Aorta (tissue), 5 donors: ENCODE measurements at regions not wholly inside any gene's neighbourhood (a gene's known extent, or its start where the extent isn't known, plus 50 kb on each side); places are given as distances from the start of the nearest gene placed in this dataset.

Source experiments
- ATAC-seq: fragments of 200-7000 bp; cut with Tn5 transposase; one replicate; pipeline ENCODE4 v1.9.1; 2022; ENCODE audit warnings: moderate library complexity; ENCODE audit not compliant: low FRiP score
- DNase-seq, 2 donors: peaks; one replicate each; pipeline ENCODE4 v3.0.0-alpha.2; 2020
- H3K27ac ChIP-seq, 2 donors: one replicate each; pipeline ENCODE4 v1.5.1; 2013; ENCODE audit warnings: low read length in 2 of 2, mild to moderate bottlenecking in 2 of 2, moderate library complexity in 2 of 2, control low read depth in 1 of 2, inconsistent platforms in 1 of 2, low read depth in 1 of 2
- H3K27me3 ChIP-seq, 2 donors: one replicate each; pipeline ENCODE4 v1.6.1; 2013; ENCODE audit warnings: control low read depth in 1 of 2, low read length in 1 of 2, mild to moderate bottlenecking in 1 of 2, moderate library complexity in 1 of 2; ENCODE audit not compliant: insufficient read depth in 2 of 2, control insufficient read depth in 1 of 2
- H3K36me3 ChIP-seq, 2 donors: one replicate each; pipeline ENCODE4 v1.6.1; 2013; ENCODE audit warnings: control low read depth in 1 of 2, low read length in 1 of 2, mild to moderate bottlenecking in 1 of 2; ENCODE audit not compliant: insufficient read depth in 2 of 2, control insufficient read depth in 1 of 2
- H3K4me1 ChIP-seq, 2 donors: one replicate each; pipeline ENCODE4 v1.6.1; 2013; ENCODE audit warnings: low read length in 2 of 2, control low read depth in 1 of 2, mild to moderate bottlenecking in 1 of 2, moderate library complexity in 1 of 2; ENCODE audit not compliant: insufficient read depth in 2 of 2, control insufficient read depth in 1 of 2
- H3K4me3 ChIP-seq, 2 donors: one replicate each; pipeline ENCODE4 v1.5.1; 2013; ENCODE audit warnings: low read length in 2 of 2, control low read depth in 1 of 2, mild to moderate bottlenecking in 1 of 2
- H3K9me3 ChIP-seq: one replicate; pipeline ENCODE4 v1.6.1; 2013; ENCODE audit warnings: mild to moderate bottlenecking, low read length; ENCODE audit not compliant: control insufficient read depth
- WGBS, 2 donors: extraction: QIAGEN DNeasy Blood & Tissue Kit; methylation state at CpG; one replicate each; pipeline ENCODE4 v1.1.7; 2013; 5-methylcytosine and 5-hydroxymethylcytosine counted together
- intact Hi-C, 2 donors: fragments of 100-400 bp; cut with DNase I; formaldehyde crosslinking; loops; one replicate each; pipeline versions ENCODE4 v1.14.2 to v1.15.0; 2022
- donor health status: healthy with polysubstance abuse.
- donor health status: Bipolar disorder and iron deficiency.
- donor health status: DM: no; HTN: no; CAD: no.
- donor health status: DM: no; HTN: no; CAD: no.
- donor health status: DM: yes; HTN: yes; CAD: no.

- H3K27ac ChIP-seq: no peak overlapping the region
- no peak overlapping the region for H3K4me3 ChIP-seq
- H3K4me1 ChIP-seq: no peaks in the 10 kb centered on the region
- DNase-seq (no peak), ATAC-seq (no peak)
- no peaks in the 10 kb centered on the region for H3K27me3 ChIP-seq
- no peaks in the 10 kb centered on the region for H3K9me3 ChIP-seq
- intact Hi-C loops: no loop called here
- 77 to 80% methylated on average over 6 of the region's 6 CpGs for WGBS, 2 donors
- H3K36me3 ChIP-seq: no peaks in the 10 kb centered on the region
Observed at GRCh38 chr7:3153118-3153517, 109.5 kb upstream of the CARD11 start.

GRCh38 chr7:3154317-3154716, 110.7 kb upstream of the CARD11 start:
- 93 to 96% methylated on average over 5 of the region's 5 CpGs for WGBS, 2 donors
- H3K36me3 ChIP-seq: no peaks in the 10 kb centered on the region
- no peak overlapping the region for H3K4me3 ChIP-seq
- intact Hi-C loops: no loop called here
- no peaks in the 10 kb centered on the region for H3K9me3 ChIP-seq
- H3K4me1 ChIP-seq: no peaks in the 10 kb centered on the region
- DNase-seq (peak; percentile 16 to 51), ATAC-seq (no peak)
- H3K27me3 ChIP-seq: no peaks in the 10 kb centered on the region
- no peak overlapping the region for H3K27ac ChIP-seq

- DNase-seq: peak; percentile 17 to 33
Observed at GRCh38 chr7:3154881-3155494, 111.3 kb upstream of the CARD11 start.

GRCh38 chr7:3156508-3156907, 112.8 kb upstream of the CARD11 start:
- intact Hi-C loops: loop anchor here (5.0 kb wide), 2 partner anchors 269 to 274 kb away; no protein-coding TSS in a partner anchor
- H3K36me3 ChIP-seq: no peaks in the 10 kb centered on the region
- no peak overlapping the region for H3K27ac ChIP-seq
- no peaks in the 10 kb centered on the region for H3K9me3 ChIP-seq
- H3K4me3 ChIP-seq: no peak overlapping the region
- 73 to 87% methylated on average over 9 of the region's 9 CpGs for WGBS, 2 donors
- H3K4me1 ChIP-seq: no peaks in the 10 kb centered on the region
- DNase-seq (no peak), ATAC-seq (no peak)
- no peaks in the 10 kb centered on the region for H3K27me3 ChIP-seq

More at GRCh38 chr7:3154881-3155494, 111.3 kb upstream of the CARD11 start:
- Histone ChIP-seq H3K4me1 (no peaks in the 10 kb centered on the region), H3K36me3 (no peaks in the 10 kb centered on the region), H3K27ac (no peak overlapping the region), H3K4me3 (no peak overlapping the region), H3K9me3 (no peaks in the 10 kb centered on the region), H3K27me3 (no peaks in the 10 kb centered on the region)
- intact Hi-C loops: loop anchor here (5.0 kb wide), 2 partner anchors 268 to 273 kb away; no protein-coding TSS in a partner anchor
- 85 to 87% methylated on average over 7 of the region's 7 CpGs for WGBS, 2 donors
- ATAC-seq: no peak

GRCh38 chr7:3157566-3158287, 114.1 kb upstream of the CARD11 start:
- intact Hi-C loops: loop anchor here (5.0 kb wide), 2 partner anchors 270 to 275 kb away; no protein-coding TSS in a partner anchor
- WGBS, 2 donors: 43 to 67% methylated on average over 20 of the region's 20 CpGs
- no peak overlapping the region for H3K4me3 ChIP-seq
- H3K36me3 ChIP-seq: no peaks in the 10 kb centered on the region
- H3K4me1 ChIP-seq: no peaks in the 10 kb centered on the region
- no peak overlapping the region for H3K27ac ChIP-seq
- no peak for ATAC-seq
- H3K9me3 ChIP-seq: no peaks in the 10 kb centered on the region
- H3K27me3 ChIP-seq: no peaks in the 10 kb centered on the region
- peak; percentile 30 to 48 for DNase-seq

- H3K4me1 ChIP-seq: no peaks in the 10 kb centered on the region
- no peaks in the 10 kb centered on the region for H3K27me3 ChIP-seq
- no peaks in the 10 kb centered on the region for H3K9me3 ChIP-seq
- H3K4me3 ChIP-seq: no peak overlapping the region
- 86 to 90% methylated on average over 11 of the region's 11 CpGs for WGBS, 2 donors
- no peak overlapping the region for H3K27ac ChIP-seq
- H3K36me3 ChIP-seq: no peaks in the 10 kb centered on the region
- no peak for ATAC-seq
- intact Hi-C loops: loop anchor here (5.0 kb wide), 2 partner anchors 271 to 276 kb away; no protein-coding TSS in a partner anchor
- DNase-seq: peak in 1 of 2 donors; percentile 1
Observed at GRCh38 chr7:3158341-3158760, 114.7 kb upstream of the CARD11 start.

- ATAC-seq (no peak), DNase-seq (no peak)
- Histone ChIP-seq H3K4me1 (no peaks in the 10 kb centered on the region), H3K27me3 (no peaks in the 10 kb centered on the region), H3K27ac (no peak overlapping the region), H3K4me3 (no peak overlapping the region), H3K9me3 (no peaks in the 10 kb centered on the region), H3K36me3 (no peaks in the 10 kb centered on the region)
- intact Hi-C loops: loop anchor here (5.0 kb wide), 2 partner anchors 272 to 277 kb away; no protein-coding TSS in a partner anchor
- 93 to 97% methylated on average over 4 of the region's 4 CpGs for WGBS, 2 donors
Observed at GRCh38 chr7:3159039-3159438, 115.4 kb upstream of the CARD11 start.

GRCh38 chr7:3159445-3159844, 115.8 kb upstream of the CARD11 start:
- no peak for DNase-seq
- intact Hi-C loops: loop anchor here (5.0 kb wide), 2 partner anchors 272 to 277 kb away; no protein-coding TSS in a partner anchor
- Histone ChIP-seq H3K4me3 (no peak overlapping the region), H3K9me3 (no peaks in the 10 kb centered on the region), H3K27me3 (no peaks in the 10 kb centered on the region), H3K36me3 (no peaks in the 10 kb centered on the region), H3K27ac (no peak overlapping the region), H3K4me1 (no peaks in the 10 kb centered on the region)
- no peak for ATAC-seq
- WGBS, 2 donors: 64 to 86% methylated on average over 3 of the region's 3 CpGs
